ENCODE measurements at regions not wholly inside any gene's neighbourhood (a gene's known extent, or its start where the extent isn't known, plus 50 kb on each side); places are given as distances from the start of the nearest gene placed in this dataset.

DNA sequence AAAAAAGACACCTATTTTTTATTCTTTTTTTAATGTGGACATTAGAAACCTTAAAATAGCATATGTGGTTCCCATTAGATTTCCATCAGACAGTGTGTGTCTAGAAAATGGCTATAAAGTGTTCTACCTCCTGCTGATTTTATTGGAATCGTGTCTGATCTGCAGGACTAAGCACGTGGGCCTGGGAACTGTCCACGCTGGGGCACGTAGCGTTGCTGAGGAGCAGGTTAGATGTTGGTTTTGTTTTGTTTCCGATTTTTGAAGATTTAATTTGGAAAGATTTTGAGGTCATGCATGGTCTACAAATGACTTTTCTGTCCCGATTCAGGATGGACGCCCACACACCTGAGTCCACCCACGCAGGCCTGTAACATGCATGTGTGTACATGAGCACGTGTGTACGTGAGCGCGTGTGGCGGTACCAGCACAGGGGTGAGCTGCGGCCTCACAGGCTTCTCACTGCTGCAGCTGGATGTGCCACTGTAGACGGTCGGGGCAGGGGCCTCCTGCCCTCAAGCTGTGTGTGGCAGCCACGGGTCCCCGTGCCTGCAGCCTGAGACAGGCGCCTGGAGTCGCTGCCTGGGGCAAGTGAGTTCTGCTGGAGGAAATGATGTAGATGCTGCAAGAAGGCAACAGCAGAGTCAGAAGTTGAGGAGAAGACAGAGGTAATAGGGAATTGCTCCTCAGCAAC, 99.7 kb upstream of the CTDP1 start:
- Histone ChIP-seq H3K18ac (ENCODE audit: low read length) (no peak overlapping the region), H2BK5ac (ENCODE audit: low read length) (no peak overlapping the region), H3K9ac (ENCODE audit: low read length) (no peak overlapping the region), H3K79me2 (ENCODE audit: control insufficient read depth, insufficient read depth, low read length) (no peaks in the 10 kb centered on the region), H3K27ac (ENCODE audit: low read depth, low read length) (no peak overlapping the region), H3K23ac (ENCODE audit: low read length) (no peak overlapping the region), H4K8ac (ENCODE audit: low read depth, low read length) (no peak overlapping the region), H2BK120ac (ENCODE audit: low read depth, low read length) (no peak overlapping the region), H3K4ac (ENCODE audit: low read depth, low read length) (no peak overlapping the region), H3K4me2 (ENCODE audit: low read length) (no peak overlapping the region), H4K5ac (ENCODE audit: low read length) (no peak overlapping the region), H3K56ac (ENCODE audit: low read length) (no peak overlapping the region), H2BK15ac (replicated peaks; ENCODE audit: low read depth) (no peak overlapping the region), H3K36me3 (ENCODE audit: control insufficient read depth, insufficient read depth, low read length) (no peaks in the 10 kb centered on the region), H3K79me1 (ENCODE audit: low read length) (no peaks in the 10 kb centered on the region), H3K27me3 (ENCODE audit: insufficient read depth, low read length, poor library complexity) (no peaks in the 10 kb centered on the region), H2AK5ac (ENCODE audit: low read length) (no peak overlapping the region), H3K4me3 (ENCODE audit: low read length) (no peak overlapping the region), H3K4me1 (ENCODE audit: control insufficient read depth, low read depth, low read length) (no peaks in the 10 kb centered on the region)
- WGBS (ENCODE audit: extremely low coverage, insufficient coverage, low lambda C conversion rate), result no CpG with 5 or more reads among the region's 21 CpGs
- no peak for DNase-seq

DNA sequence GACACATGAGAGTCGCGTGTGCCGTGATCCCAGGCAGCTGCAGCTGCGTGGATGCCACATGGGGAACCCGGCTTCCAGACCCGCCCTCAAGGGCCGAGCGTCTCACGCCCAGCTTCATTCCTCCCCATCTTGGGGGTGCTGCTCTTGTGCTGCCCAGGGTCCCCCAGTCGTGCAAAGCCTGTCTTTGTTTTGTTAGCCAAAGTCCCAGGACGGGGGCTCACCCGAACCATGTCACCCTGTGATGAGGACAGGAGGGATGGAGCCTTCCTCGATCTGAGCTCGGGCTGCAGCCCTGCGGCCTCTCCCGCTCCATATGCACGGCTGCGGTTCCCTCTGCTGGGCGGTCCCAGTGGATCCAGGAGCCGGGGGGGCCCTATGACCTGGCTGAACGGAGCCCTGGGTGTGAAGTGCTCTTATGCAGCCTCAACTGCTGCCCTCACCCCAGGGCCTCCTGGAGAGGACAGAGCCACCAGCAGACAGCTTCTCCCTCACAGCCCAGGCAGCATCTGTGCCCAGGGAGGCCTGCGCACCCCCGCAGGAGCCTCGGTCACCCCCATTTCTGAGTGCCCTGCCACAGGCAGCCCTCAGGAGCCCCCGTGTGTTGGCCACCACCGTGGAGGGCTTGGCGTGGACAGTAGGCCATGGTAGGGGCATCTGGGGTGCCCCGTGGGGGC, 99.0 kb upstream of the CTDP1 start:
- WGBS (ENCODE audit: extremely low coverage, insufficient coverage, low lambda C conversion rate), result no CpG with 5 or more reads among the region's 28 CpGs
- no peaks in the 10 kb centered on the region for H3K79me2 ChIP-seq (ENCODE audit: control insufficient read depth, insufficient read depth, low read length)
- no peak overlapping the region for H4K8ac ChIP-seq (ENCODE audit: low read depth, low read length)

DNA sequence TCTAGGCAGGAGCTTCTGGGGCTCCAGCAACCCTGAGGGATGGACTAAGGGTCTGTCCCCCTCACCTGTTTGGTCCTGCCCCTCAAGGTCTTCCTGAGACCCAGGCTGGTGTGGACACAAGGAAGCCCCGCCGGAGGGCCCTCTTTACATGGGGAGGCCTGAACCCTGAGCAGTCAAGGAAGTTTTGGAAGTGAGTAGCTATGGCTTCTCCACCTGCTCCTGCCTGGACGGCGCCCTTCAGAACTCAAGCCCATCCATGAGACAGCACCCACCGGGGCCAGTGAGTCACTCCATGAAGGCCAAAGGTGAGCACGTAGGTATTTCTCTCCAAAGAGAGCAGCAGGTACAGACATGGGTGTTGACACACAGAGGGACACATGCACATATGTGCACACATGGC, 98.2 kb upstream of the CTDP1 start:
- no peak for DNase-seq
- Histone ChIP-seq H3K9ac (ENCODE audit: low read length) (no peak overlapping the region), H2BK5ac (ENCODE audit: low read length) (no peak overlapping the region), H3K27ac (ENCODE audit: low read depth, low read length) (no peak overlapping the region), H2BK15ac (replicated peaks; ENCODE audit: low read depth) (no peak overlapping the region), H3K18ac (ENCODE audit: low read length) (no peak overlapping the region), H3K23ac (ENCODE audit: low read length) (no peak overlapping the region), H2BK120ac (ENCODE audit: low read depth, low read length) (no peak overlapping the region), H3K36me3 (ENCODE audit: control insufficient read depth, insufficient read depth, low read length) (no peaks in the 10 kb centered on the region), H3K4ac (ENCODE audit: low read depth, low read length) (no peak overlapping the region), H3K4me1 (ENCODE audit: control insufficient read depth, low read depth, low read length) (no peaks in the 10 kb centered on the region), H4K5ac (ENCODE audit: low read length) (no peak overlapping the region), H2AK5ac (ENCODE audit: low read length) (no peak overlapping the region), H3K79me1 (ENCODE audit: low read length) (no peaks in the 10 kb centered on the region), H3K56ac (ENCODE audit: low read length) (no peak overlapping the region), H3K27me3 (ENCODE audit: insufficient read depth, low read length, poor library complexity) (no peaks in the 10 kb centered on the region), H3K79me2 (ENCODE audit: control insufficient read depth, insufficient read depth, low read length) (no peaks in the 10 kb centered on the region), H3K4me2 (ENCODE audit: low read length) (no peak overlapping the region), H4K8ac (ENCODE audit: low read depth, low read length) (no peak overlapping the region), H3K4me3 (ENCODE audit: low read length) (no peak overlapping the region)
- no CpG with 5 or more reads among the region's 6 CpGs for WGBS (ENCODE audit: extremely low coverage, insufficient coverage, low lambda C conversion rate)

More for the DNA sequence above, 99.0 kb upstream of the CTDP1 start:
- Histone ChIP-seq H3K36me3 (ENCODE audit: control insufficient read depth, insufficient read depth, low read length) (no peaks in the 10 kb centered on the region), H3K4me2 (ENCODE audit: low read length) (no peak overlapping the region), H3K27me3 (ENCODE audit: insufficient read depth, low read length, poor library complexity) (no peaks in the 10 kb centered on the region), H3K56ac (ENCODE audit: low read length) (no peak overlapping the region), H2BK120ac (ENCODE audit: low read depth, low read length) (no peak overlapping the region), H2BK15ac (replicated peaks; ENCODE audit: low read depth) (no peak overlapping the region), H3K23ac (ENCODE audit: low read length) (no peak overlapping the region), H3K18ac (ENCODE audit: low read length) (no peak overlapping the region), H3K4me1 (ENCODE audit: control insufficient read depth, low read depth, low read length) (no peaks in the 10 kb centered on the region), H3K9ac (ENCODE audit: low read length) (no peak overlapping the region), H2BK5ac (ENCODE audit: low read length) (no peak overlapping the region), H3K4ac (ENCODE audit: low read depth, low read length) (no peak overlapping the region), H4K5ac (ENCODE audit: low read length) (no peak overlapping the region), H3K4me3 (ENCODE audit: low read length) (no peak overlapping the region), H2AK5ac (ENCODE audit: low read length) (no peak overlapping the region), H3K79me1 (ENCODE audit: low read length) (no peaks in the 10 kb centered on the region), H3K27ac (ENCODE audit: low read depth, low read length) (no peak overlapping the region)
- no peak for DNase-seq

DNA sequence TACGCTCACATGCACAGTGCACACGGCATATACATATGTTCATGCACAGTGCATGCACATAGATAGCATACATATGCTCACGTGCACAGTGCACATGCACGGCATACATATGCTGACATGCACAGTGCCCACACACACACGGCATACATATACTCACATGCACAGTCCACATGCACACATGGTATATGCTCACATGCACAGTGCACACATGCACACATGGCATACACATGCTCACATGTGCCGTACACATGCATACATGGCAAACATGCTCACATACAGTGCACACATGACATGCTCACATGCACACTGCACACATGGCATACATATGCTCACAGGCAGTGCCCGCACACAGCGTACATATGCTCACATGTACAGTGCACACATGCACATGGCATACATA, 97.7 kb upstream of the CTDP1 start:
- Histone ChIP-seq H2AK5ac (ENCODE audit: low read length) (no peak overlapping the region), H3K79me2 (ENCODE audit: control insufficient read depth, insufficient read depth, low read length) (no peaks in the 10 kb centered on the region), H3K23ac (ENCODE audit: low read length) (no peak overlapping the region), H3K4me1 (ENCODE audit: control insufficient read depth, low read depth, low read length) (no peaks in the 10 kb centered on the region), H3K9ac (ENCODE audit: low read length) (no peak overlapping the region), H2BK15ac (replicated peaks; ENCODE audit: low read depth) (no peak overlapping the region), H4K8ac (ENCODE audit: low read depth, low read length) (no peak overlapping the region), H4K5ac (ENCODE audit: low read length) (no peak overlapping the region), H3K4ac (ENCODE audit: low read depth, low read length) (no peak overlapping the region), H3K36me3 (ENCODE audit: control insufficient read depth, insufficient read depth, low read length) (no peaks in the 10 kb centered on the region), H3K79me1 (ENCODE audit: low read length) (no peaks in the 10 kb centered on the region), H3K18ac (ENCODE audit: low read length) (no peak overlapping the region), H3K4me2 (ENCODE audit: low read length) (no peak overlapping the region), H3K56ac (ENCODE audit: low read length) (no peak overlapping the region), H2BK120ac (ENCODE audit: low read depth, low read length) (no peak overlapping the region), H3K4me3 (ENCODE audit: low read length) (no peak overlapping the region), H3K27me3 (ENCODE audit: insufficient read depth, low read length, poor library complexity) (no peaks in the 10 kb centered on the region), H3K27ac (ENCODE audit: low read depth, low read length) (no peak overlapping the region), H2BK5ac (ENCODE audit: low read length) (no peak overlapping the region)
- DNase-seq, result no peak
- WGBS (ENCODE audit: extremely low coverage, insufficient coverage, low lambda C conversion rate), result no CpG with 5 or more reads among the region's 8 CpGs

DNA sequence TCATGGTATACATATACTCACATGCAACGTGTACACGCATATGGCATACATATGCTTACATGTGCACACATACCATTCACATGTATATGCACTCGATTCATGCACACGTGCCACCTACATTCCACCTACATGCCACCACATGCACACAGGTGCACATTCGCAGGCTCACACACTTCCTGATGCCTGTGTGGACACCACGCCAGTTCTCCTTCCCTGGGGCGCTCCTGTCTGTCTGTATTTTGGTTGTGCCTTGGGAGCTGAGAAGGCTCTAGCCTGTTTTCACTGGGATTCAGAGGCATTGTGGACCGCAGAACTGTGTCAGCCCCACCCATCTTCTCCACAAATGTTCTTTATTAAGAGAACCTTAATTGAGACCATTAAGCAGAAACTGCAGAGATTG, 96.6 kb upstream of the CTDP1 start:
- H2AK5ac ChIP-seq (ENCODE audit: low read length), result no peak overlapping the region
- no peak overlapping the region for H3K4me3 ChIP-seq (ENCODE audit: low read length)
- no peak overlapping the region for H4K5ac ChIP-seq (ENCODE audit: low read length)
- DNase-seq, result no peak
- H3K18ac ChIP-seq (ENCODE audit: low read length), result no peak overlapping the region
- H3K4me2 ChIP-seq (ENCODE audit: low read length), result no peak overlapping the region
- H4K8ac ChIP-seq (ENCODE audit: low read depth, low read length), result no peak overlapping the region
- H3K79me2 ChIP-seq (ENCODE audit: control insufficient read depth, insufficient read depth, low read length), result no peaks in the 10 kb centered on the region
- H3K79me1 ChIP-seq (ENCODE audit: low read length), result no peaks in the 10 kb centered on the region
- H3K56ac ChIP-seq (ENCODE audit: low read length), result no peak overlapping the region
- no peak overlapping the region for H2BK120ac ChIP-seq (ENCODE audit: low read depth, low read length)
- no peak overlapping the region for H3K23ac ChIP-seq (ENCODE audit: low read length)
- no peaks in the 10 kb centered on the region for H3K4me1 ChIP-seq (ENCODE audit: control insufficient read depth, low read depth, low read length)
- H3K4ac ChIP-seq (ENCODE audit: low read depth, low read length), result no peak overlapping the region
- H2BK5ac ChIP-seq (ENCODE audit: low read length), result no peak overlapping the region
- no peaks in the 10 kb centered on the region for H3K36me3 ChIP-seq (ENCODE audit: control insufficient read depth, insufficient read depth, low read length)
- no CpG with 5 or more reads among the region's 8 CpGs for WGBS (ENCODE audit: extremely low coverage, insufficient coverage, low lambda C conversion rate)
- no peak overlapping the region for H2BK15ac ChIP-seq (replicated peaks; ENCODE audit: low read depth)
- H3K27me3 ChIP-seq (ENCODE audit: insufficient read depth, low read length, poor library complexity), result no peaks in the 10 kb centered on the region
- H3K27ac ChIP-seq (ENCODE audit: low read depth, low read length), result no peak overlapping the region
- no peak overlapping the region for H3K9ac ChIP-seq (ENCODE audit: low read length)

DNA sequence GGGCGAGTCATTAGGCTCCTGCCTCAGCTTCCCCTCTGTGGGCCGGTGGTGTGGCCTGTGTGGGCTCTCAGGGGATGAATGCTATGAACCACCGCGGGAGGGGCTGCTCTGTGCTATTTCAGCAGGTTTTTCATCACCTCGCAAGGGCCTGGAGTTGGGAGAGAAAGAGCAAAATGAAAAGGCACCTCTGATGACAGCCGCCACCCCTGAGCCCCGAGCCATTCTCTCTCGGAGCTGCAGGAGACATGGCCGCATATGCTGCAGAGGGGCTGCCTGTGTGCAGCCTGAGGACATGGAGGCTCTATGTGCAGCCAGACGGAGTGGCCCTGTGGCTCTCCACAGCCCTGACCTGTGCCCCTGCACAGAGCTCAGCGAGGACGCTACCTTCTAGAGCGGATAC, 96.2 kb upstream of the CTDP1 start:
- no peaks in the 10 kb centered on the region for H3K79me2 ChIP-seq (ENCODE audit: control insufficient read depth, insufficient read depth, low read length)
- no peak overlapping the region for H2BK15ac ChIP-seq (replicated peaks; ENCODE audit: low read depth)
- no CpG with 5 or more reads among the region's 13 CpGs for WGBS (ENCODE audit: extremely low coverage, insufficient coverage, low lambda C conversion rate)
- no peaks in the 10 kb centered on the region for H3K4me1 ChIP-seq (ENCODE audit: control insufficient read depth, low read depth, low read length)
- H3K18ac ChIP-seq (ENCODE audit: low read length), result no peak overlapping the region
- H3K27me3 ChIP-seq (ENCODE audit: insufficient read depth, low read length, poor library complexity), result no peaks in the 10 kb centered on the region
- H3K27ac ChIP-seq (ENCODE audit: low read depth, low read length), result no peak overlapping the region
- peak overlapping the region; percentile 25 for H3K56ac ChIP-seq (ENCODE audit: low read length)
- H2AK5ac ChIP-seq (ENCODE audit: low read length), result no peak overlapping the region
- H3K79me1 ChIP-seq (ENCODE audit: low read length), result no peaks in the 10 kb centered on the region
- H3K9ac ChIP-seq (ENCODE audit: low read length), result no peak overlapping the region
- H4K5ac ChIP-seq (ENCODE audit: low read length), result no peak overlapping the region
- H4K8ac ChIP-seq (ENCODE audit: low read depth, low read length), result no peak overlapping the region
- H2BK5ac ChIP-seq (ENCODE audit: low read length), result no peak overlapping the region
- H3K36me3 ChIP-seq (ENCODE audit: control insufficient read depth, insufficient read depth, low read length), result no peaks in the 10 kb centered on the region
- H3K23ac ChIP-seq (ENCODE audit: low read length), result no peak overlapping the region
- no peak overlapping the region for H3K4ac ChIP-seq (ENCODE audit: low read depth, low read length)
- DNase-seq, result no peak
- H2BK120ac ChIP-seq (ENCODE audit: low read depth, low read length), result no peak overlapping the region
- H3K4me3 ChIP-seq (ENCODE audit: low read length), result no peak overlapping the region
- H3K4me2 ChIP-seq (ENCODE audit: low read length), result no peak overlapping the region
